ENCODE measurements at regions not wholly inside any gene's neighbourhood (a gene's known extent, or its start where the extent isn't known, plus 50 kb on each side); places are given as distances from the start of the nearest gene placed in this dataset.
"Not testable (repeated sequence)": the region's sequence is repeated elsewhere in the genome, so short reads cannot be mapped to it uniquely, and the experiment has no call there.

DNA sequence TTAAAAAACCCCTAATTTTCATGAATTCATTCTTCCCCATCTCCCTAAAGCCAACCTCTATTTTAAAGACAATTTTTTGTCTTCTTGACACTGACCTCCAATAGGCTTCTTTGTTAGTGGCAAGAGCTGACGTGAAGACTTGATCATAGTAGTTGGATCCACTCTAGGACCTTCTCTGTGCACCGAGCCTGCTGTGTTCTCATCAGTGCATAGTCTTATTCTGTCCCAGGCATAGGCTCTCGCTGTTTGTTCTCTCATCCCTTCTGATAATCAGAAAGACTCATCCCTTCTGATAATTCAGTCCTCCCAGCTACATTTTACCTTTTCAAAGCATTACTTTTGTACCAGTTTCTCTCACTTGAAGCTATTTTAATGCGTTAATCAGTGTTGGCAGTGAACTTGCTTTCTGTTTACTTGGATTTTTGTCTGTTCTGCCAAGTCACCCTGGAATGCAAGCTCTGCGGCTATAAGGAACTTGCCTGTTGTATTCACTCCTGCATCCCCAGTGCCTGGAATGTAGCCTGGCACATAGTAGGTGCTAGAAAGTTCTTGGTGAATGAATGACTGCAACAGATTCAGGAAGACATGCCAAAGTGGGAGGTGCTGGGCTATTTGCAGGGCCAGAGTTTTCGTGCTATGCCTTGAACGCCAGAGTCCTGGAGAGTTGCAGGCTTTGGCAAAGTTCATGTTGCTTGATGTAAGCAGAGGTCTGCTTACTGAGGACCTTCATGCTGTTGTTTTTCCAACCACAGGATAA lies 147.6 kb upstream of the MPHOSPH6 start:
- ChIA-PET CTCF (no interaction called here), POLR2A (no interaction called here)

DNA sequence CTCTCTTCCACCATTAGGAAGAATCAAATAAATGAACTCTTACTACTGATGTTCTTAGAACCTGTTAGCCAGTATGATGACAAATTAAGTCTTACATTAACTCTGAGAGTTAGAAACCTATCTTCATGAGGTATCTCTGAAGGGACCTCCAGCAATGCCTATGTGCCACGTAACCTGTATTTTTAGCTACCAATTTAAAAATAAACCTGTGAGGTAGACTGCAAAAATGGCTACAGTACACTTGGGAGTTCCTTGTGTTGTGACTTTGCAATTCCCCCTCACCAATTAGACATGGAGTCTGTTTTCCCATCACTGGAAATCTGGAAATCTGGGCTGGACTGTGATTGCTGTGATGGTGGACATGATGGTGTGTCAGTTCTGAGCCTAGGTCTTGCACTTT lies 143.7 kb upstream of the MPHOSPH6 start:
- POLR2A ChIA-PET, result no interaction called here
- CTCF ChIA-PET, result interaction anchor here (0.6 kb wide), 1 partner anchor 149 kb away, joined by 8 read pairs; no protein-coding TSS in a partner anchor

DNA sequence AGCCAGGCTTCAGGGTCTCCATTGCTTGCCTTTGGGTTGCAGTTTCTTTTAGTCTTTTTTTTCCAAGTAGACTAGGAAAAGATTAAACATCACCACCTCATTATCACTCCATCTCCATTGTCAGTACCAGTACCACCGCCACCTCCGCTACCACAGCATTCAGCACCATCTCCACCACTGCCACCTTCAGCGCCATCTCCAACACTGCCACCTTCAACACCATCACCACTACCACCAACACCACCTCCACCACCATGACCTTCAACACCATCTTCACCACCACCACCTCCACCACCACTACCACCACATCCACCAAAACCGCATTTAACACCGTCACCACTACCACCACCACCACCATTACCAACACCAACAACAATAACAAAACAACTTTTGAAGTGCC lies 141.5 kb upstream of the MPHOSPH6 start:
- ChIA-PET CTCF (no interaction called here), POLR2A (no interaction called here)

DNA sequence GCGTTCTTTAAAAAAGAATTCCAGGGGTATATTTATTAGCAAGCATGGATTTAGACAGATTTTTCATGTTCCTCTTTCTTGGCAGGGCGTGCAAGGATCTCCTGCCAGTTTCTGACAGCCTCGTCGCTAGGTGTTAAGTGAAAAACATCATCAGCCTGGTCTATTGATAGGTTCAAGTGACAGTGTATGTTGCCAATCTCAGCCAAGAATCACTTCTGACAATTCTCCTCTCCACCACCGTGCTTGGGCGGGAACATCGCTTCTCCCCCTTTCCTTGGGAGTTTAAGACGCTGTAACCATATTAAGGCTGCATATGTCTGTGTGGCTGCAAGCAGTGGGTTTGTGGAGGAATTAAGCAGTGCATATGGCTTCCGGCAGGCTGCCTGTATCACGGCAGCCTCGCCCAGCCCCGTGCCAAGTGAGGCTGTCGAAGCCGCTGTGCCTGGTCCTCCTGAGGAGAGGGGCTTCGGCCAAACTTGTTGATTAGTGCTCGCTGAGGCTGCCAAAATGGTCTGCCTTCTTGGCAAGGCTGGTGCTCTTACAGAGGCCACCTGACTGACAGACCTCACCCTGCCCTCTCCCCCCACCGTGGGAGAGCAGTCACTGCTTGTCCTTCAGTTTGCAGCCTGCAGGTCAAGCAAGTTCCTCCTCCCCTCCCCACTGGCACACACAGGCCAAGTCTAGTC lies 132.2 kb upstream of the MPHOSPH6 start:
- POLR2A ChIA-PET, result no interaction called here
- CTCF ChIA-PET, result no interaction called here

DNA sequence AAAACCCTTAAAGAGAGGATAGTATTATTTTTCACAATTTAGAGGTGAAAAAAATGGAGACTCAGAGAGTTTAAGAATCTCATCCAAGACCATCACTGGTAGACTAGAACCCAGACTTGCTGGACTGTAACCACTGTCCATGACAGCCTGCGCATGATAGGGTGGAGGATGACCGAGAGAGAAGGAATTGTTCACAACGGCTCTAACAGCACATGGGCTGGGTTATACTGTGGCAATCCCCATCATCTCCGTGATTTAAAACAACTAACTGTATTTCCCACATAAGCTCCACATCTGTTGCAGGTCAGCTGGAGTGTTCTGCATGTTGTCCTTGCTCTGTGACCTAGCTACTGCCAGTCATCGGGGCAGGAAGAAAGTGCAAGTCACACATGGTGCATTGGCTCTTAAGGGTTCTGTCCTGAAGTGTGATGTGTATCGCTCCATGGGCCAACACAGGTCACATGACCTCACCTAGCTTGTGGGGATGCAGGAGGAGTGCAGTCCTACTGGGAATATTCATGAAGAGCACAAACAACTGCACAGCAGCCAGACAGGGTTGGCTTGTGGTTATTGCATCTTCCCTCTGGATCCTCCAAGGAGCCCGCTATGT lies 131.2 kb upstream of the MPHOSPH6 start:
- ChIA-PET CTCF (no interaction called here), POLR2A (no interaction called here)

DNA sequence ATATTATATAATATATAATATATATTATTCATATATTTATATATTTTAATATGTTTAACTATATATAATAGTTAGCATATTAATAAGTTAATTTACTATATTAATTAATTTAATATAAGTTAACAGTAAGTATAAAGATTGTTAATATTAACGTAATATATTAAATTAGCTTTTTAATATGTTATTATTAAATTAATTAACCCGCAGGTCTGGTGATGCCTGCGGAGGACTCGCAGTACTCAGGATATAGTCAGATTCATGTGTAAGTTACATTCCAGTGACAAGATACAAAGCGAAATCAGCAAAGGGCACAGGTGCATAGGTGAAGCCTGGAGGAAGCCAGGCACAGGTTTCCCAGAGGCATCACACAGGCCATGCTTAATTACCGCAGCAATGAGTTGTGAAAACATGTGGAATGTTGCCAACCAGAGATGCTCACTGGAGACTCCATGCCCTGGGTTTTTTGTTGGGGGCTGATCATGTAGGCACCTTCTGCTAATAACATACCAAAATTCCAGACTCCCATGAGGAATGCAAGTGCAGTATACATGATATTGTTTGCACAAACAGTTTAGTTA lies 130.4 kb upstream of the MPHOSPH6 start:
- POLR2A ChIA-PET, result no interaction called here
- CTCF ChIA-PET, result interaction anchor here (1.9 kb wide), 1 partner anchor 37 kb away, joined by 5 read pairs; no protein-coding TSS in a partner anchor

DNA sequence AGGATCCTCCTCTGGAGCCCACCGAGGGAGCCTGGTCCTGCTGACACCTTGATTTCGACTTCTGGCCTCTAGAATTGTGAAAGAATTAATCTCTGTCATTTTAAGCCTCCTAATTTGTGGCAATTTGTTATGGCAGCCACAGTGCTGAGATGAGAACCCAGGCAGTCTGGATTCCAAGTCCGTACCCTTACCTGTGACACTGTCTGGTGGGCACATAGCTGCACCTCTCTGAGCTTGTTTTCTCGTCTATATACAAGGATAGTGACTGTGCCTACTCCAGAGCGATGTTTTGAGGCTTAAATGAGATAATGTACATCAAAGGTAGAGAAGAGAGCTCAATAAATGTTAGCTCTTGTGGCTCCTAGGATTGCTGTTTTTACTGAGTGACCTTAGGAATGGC lies 128.4 kb upstream of the MPHOSPH6 start:
- ChIA-PET CTCF (interaction anchor here (1.9 kb wide), 1 partner anchor 35 kb away, joined by 5 read pairs; no protein-coding TSS in a partner anchor), POLR2A (no interaction called here)

DNA sequence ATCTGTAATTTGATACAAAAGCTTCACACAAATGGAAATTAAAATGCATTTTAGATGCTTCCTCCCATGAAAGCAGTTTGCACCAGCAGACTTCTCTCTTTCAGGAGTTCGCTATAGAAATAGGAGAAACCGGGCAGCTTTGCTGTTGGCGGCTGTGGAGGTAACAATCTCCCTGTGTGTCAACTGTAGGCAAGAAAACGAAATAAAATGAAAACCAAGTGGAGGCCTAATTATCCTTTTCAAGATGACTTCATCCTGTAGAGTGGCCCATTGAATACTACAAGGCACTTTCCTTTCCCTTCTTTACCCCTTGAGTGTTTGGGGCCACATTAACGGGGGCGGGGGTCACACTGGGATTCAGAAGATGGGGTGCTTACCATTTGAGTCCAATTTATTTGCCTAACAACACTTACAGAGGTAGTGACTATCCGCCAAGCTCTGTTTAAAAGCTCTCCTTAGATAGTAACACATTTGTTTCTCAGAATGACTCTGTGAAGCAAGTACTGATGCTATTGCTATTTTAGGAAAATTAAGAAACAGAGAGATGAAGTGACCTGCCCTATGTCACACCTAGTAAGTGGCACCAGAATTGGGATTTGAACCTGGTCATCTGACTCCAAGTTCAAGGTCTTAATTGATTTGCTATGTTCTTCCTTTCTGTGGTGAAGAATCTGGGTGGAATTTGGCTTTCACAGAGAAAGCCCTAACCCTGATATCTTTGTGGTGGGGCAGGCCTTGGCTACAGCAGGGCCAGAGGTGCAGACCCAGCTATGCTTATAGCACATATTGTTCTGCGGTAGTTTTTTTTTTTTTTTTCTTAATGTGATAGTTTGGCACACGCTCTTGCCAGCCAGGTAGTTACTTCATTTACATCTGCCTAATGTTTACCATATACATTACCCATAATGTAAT lies 125.5 kb upstream of the MPHOSPH6 start:
- POLR2A ChIA-PET, result no interaction called here
- CTCF ChIA-PET, result no interaction called here

DNA sequence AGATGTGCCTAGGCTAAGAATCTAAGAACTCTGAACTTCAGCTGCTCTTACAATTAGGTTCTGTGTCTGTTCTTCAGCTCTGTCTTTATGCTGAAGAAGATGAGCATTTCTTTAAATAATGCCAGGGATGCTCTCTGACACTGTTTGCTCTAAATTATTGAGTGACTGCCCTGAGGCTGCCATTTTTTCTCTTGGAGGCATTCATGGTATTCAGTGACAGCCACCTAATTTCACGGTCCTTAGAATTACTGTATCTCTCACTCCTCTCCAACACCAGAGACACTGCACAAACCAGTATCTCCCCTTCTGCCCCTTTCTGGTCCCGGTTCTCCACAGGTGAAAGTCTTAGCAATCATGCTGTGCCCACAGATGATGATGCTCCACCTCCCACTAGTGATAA lies 123.6 kb upstream of the MPHOSPH6 start:
- CTCF ChIA-PET, result no interaction called here
- POLR2A ChIA-PET, result no interaction called here

DNA sequence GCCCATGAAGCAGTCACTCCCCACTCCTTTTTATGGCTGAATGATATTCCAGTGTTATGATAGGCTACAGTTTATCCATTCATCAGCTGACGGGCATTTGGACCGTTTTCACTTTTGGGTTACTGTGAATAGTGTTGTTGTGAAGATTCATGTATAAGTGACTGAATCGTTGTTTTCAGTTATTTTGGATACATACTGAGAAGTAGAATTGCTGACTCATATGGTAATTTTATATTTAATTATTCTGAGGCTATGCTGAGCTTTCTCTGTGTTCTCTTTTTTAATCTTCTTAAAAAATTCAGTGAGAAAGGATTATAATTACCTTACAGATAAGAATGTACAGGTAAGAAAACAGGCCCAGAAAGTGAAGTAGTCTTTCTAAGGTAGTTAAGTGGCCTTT lies 117.9 kb upstream of the MPHOSPH6 start:
- CTCF ChIA-PET, result interaction anchor here (1.3 kb wide), 1 partner anchor 24 kb away, joined by 3 read pairs; no protein-coding TSS in a partner anchor
- POLR2A ChIA-PET, result interaction anchor here (0.7 kb wide), 1 partner anchor 337 kb away, joined by 3 read pairs; no protein-coding TSS in a partner anchor

DNA sequence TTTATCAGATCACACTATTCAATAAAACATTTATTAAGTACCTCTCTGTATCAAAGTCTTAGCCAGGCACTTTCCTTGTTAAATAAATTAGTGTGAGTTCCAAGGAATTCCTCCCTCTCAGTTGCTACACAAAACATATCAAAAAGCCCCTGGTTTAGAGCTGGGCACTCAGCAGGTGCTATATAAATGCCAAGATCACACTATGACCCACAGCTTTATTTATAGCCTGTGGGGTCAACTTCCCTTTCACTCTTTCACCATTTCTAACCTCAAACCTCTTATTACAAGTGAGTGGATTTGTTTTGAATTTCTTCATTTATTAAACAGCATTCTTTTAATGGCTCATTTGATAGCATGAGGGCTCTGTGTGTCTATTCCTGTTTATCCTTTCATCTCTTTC lies 112.6 kb upstream of the MPHOSPH6 start:
- POLR2A ChIA-PET, result no interaction called here
- CTCF ChIA-PET, result no interaction called here

DNA sequence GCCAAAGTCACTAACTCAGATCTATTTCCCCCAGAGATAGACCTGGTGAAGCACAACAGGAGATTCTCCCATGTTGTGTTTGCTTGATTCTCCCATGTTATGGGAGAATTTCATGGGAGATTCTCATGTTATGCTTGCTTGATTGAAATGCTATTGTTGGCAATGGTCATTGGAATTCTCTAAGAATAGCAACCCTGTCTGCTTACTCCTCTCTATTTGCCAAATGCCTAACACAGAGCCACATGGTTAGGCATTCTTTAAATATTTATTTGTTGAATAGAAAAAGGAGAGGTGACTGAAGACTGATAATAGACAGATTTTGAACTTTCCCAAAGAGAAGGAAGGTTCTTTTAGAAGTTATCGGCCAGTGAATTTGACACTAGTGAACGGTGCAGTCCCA lies 111.5 kb upstream of the MPHOSPH6 start:
- POLR2A ChIA-PET, result no interaction called here
- CTCF ChIA-PET, result no interaction called here

DNA sequence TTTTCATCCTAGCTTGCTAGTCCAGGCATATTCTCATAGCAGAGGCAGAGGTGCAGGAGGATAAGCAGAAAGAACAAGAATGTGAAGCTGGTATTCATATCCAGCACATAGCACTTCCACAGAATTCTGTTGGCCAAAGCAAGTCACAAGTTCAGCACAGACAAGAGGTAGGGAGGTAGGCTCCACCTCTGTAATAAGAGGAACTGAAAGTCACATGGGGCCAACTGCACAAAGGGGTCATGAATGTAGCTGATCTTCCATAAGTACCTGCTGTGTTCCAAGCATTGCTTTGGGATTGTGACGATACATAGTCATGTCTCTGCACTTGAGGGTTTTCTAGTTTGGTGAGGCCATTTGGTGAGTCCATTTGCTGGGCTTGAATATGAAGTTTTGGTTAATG lies 110.8 kb upstream of the MPHOSPH6 start:
- POLR2A ChIA-PET, result no interaction called here
- CTCF ChIA-PET, result interaction anchor here (0.9 kb wide), 1 partner anchor 17 kb away, joined by 4 read pairs; no protein-coding TSS in a partner anchor

DNA sequence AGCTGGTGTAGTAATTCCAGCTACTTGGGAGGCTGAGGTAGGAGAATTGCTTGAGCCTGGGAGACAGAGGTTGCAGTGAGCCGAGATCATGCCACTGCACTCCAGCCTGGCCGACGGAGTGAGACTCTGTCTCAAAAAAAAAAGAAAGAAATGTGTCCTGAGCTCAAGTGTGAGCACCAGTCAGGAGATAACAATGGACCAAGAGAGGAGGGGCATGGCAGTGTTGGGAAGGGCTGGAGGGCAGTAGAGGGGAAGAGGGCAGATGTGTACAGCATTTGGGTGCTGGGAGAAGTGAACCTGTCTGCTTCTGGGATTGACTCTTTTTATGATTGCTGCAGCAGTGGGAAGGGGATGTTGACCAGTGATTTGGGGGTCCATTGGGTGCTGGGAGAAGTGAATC lies 105.3 kb upstream of the MPHOSPH6 start:
- CTCF ChIA-PET, result interaction anchor here (1.4 kb wide), 1 partner anchor 12 kb away, joined by 5 read pairs; no protein-coding TSS in a partner anchor
- POLR2A ChIA-PET, result not testable (repeated sequence)

DNA sequence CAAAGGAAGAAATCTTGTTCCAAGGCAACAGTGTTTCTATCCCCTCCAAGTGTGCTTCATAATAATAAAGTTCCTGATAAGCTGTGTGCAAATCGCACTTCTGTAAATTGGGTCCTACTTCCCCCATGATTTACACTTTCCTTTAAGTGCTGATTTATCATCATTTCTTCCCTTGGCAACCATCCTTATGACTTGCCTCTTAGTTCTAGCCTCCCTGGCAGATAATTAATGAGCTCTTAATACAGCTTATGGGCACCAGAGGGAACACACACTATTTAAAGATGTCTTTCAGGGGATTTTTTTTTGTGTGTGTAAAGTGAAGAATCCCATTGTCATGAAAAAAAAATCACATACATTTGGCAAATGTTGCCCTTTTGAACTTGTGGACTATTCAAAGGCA lies 101.6 kb upstream of the MPHOSPH6 start:
- CTCF ChIA-PET, result interaction anchor here (0.5 to 2.7 kb wide), 2 partner anchors 8 to 185 kb away, joined by 4 to 16 read pairs; no protein-coding TSS in a partner anchor
- POLR2A ChIA-PET, result no interaction called here

DNA sequence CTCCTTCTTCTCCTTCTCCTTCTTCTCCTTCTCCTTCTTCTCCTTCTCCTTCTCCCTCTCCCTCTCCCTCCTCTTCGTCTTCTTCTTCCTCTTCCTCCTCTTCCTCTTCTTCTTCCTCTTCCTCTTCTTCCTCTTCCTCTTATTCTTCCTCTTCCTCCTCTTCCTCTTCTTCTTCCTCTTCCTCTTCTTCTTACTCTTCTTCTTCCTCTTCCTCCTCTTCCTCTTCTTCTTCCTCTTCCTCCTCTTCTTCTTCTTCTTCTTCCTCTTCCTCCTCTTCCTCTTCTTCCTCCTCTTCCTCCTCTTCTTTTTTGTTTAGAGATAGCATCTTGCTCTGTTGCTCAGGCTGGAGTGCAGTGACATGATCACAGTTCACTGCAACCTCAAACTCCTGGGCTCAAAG lies 97.7 kb upstream of the MPHOSPH6 start:
- CTCF ChIA-PET, POLR2A ChIA-PET: not testable (repeated sequence)

DNA sequence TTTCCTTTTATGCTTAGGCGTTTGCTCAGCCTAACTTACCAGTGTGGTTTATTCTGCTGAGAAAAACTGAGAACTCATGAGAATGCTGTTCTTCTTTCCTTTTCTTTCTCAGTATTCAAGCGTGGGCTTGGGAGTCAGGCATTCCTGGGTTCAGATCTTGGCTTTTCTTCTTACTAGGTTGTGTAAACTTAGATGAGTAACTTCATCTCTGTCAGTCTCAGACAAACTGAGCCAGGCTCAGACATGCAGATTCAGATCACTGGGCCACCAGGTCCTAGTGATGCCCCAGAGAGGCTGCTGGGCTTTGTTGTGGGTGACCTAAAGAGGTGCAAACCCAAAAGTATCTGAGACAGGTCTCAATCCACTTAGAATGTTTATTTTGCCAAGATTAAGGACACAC lies 95.8 kb upstream of the MPHOSPH6 start:
- POLR2A ChIA-PET, result no interaction called here
- CTCF ChIA-PET, result no interaction called here

DNA sequence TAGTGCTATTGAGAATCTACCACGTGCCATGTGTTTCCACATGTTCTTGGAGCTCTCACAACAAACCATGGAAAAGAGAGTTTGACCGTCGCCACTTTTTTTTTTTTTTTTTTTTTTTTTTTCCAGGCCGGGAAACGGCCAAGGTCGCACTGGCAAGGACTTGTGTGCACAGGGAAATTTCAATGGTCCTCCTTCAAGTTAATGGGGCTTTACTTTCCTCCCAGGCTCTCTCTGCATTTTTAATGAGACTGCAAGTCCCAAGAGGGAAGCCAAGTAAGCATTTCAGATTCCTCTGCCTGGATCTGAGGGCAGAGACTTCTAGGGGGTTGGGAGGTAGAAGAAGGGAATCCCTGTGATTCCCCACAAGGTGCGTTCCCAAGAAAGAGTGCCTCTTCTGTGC lies 94.7 kb upstream of the MPHOSPH6 start:
- CTCF ChIA-PET, result interaction anchor here (0.7 to 2.7 kb wide), 5 partner anchors 8 to 1182 kb away, joined by 3 to 16 read pairs (median 5); no protein-coding TSS in a partner anchor

DNA sequence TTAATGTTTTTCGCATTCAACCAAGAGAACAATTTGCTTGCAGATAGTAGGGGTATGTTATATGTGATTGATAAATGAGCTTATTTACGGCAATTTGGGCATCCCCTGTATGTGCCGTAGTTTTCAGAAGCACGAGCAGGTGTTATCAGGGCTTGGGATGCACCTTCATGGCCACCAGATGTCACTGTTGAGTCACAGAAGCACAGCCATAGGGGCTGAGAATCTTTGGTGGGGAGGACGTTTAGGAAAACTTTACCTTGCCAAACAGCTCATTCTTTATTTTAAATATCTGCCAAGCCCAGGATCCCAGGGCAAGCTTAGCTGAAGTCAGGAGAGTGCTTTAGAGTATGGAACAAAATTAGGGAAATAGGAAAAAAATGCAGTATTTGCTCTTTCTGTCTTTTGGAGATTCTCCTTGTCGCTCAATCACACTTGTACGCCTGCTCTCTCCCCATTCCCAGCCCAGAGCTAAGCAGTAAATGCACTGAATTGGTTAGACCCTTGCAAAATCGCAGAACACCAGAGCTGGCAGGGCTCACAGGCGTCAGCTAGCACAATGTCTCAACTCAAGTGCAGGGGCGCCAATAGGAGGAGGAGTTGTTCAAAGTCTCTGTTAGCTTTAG lies 93.6 kb upstream of the MPHOSPH6 start:
- ChIA-PET CTCF (interaction anchor here (1.0 to 2.7 kb wide), 8 partner anchors 9 to 1183 kb away, joined by 3 to 16 read pairs (median 4); no protein-coding TSS in a partner anchor), POLR2A (no interaction called here)

More for the DNA sequence above, 94.7 kb upstream of the MPHOSPH6 start:
- POLR2A ChIA-PET, result no interaction called here

All from activated CD8-positive, alpha-beta memory T cell treated with anti-CD3 and anti-CD28 coated beads for 36 hours (primary cell).